ENCODE measurements at regions not wholly inside any gene's neighbourhood (a gene's known extent, or its start where the extent isn't known, plus 50 kb on each side); places are given as distances from the start of the nearest gene placed in this dataset.

DNA sequence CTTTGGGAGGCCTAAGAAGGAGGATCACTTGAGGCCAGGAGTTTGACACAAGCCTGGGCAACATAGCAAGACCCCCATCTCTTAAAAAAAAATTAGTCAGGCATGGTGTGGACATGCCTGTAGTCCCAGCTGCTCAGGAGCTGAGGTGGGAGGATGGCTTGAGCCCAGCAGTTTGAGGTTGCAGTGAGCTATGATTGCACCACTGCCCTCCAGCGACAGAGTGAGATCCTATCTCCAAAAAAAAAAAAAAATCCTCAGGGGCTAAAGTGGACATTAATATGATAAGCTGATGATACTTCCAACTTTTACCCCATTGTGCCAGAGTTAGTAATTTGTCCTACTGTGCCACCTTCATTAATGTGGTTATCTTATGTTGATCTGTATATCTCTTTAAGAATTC lies 327.8 kb upstream of the FMN2 start:
- TF ChIP-seq CTCF (IDR thresholded peaks at IDR 0.05), result no peak
- no peak for TF ChIP-seq EP300 (IDR thresholded peaks at IDR 0.05)

Data from ovary (tissue), 3 donors.